Retinal pigment epithelial cell (primary cell): ENCODE measurements at regions not wholly inside any gene's neighbourhood (a gene's known extent, or its start where the extent isn't known, plus 50 kb on each side); places are given as distances from the start of the nearest gene placed in this dataset.
"Not testable (repeated sequence)": the region's sequence is repeated elsewhere in the genome, so short reads cannot be mapped to it uniquely, and the experiment has no call there.

Source experiments
- DNase-seq: peaks from one replicate; pipeline ENCODE4 v3.0.0-alpha.2; 2010; ENCODE audit warnings: low read depth
- H3K4me3 ChIP-seq: 2 replicates; pipeline ENCODE4 v1.5.1; 2011; ENCODE audit warnings: mild to moderate bottlenecking, low read length, control low read depth, moderate library complexity
- TF ChIP-seq, protein P1 (sequence below): conservative IDR thresholded peaks from 2 replicates; pipeline ENCODE4 v1.5.1; 2011; ENCODE audit warnings: low read depth, low read length, control low read depth, inconsistent platforms

GRCh38 chr11:42417691-42418090 is 894.1 kb upstream of the API5 start:
- TF ChIP-seq, protein P1, sequence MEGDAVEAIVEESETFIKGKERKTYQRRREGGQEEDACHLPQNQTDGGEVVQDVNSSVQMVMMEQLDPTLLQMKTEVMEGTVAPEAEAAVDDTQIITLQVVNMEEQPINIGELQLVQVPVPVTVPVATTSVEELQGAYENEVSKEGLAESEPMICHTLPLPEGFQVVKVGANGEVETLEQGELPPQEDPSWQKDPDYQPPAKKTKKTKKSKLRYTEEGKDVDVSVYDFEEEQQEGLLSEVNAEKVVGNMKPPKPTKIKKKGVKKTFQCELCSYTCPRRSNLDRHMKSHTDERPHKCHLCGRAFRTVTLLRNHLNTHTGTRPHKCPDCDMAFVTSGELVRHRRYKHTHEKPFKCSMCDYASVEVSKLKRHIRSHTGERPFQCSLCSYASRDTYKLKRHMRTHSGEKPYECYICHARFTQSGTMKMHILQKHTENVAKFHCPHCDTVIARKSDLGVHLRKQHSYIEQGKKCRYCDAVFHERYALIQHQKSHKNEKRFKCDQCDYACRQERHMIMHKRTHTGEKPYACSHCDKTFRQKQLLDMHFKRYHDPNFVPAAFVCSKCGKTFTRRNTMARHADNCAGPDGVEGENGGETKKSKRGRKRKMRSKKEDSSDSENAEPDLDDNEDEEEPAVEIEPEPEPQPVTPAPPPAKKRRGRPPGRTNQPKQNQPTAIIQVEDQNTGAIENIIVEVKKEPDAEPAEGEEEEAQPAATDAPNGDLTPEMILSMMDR, result no peak
- no peak for DNase-seq
- no peak overlapping the region for H3K4me3 ChIP-seq

- no peak overlapping the region for H3K4me3 ChIP-seq
- TF ChIP-seq, protein P1, result no peak
- no peak for DNase-seq
These were observed 889.7 kb upstream of the API5 start for GRCh38 chr11:42422090-42422489.

- H3K4me3 ChIP-seq, DNase-seq: not testable (repeated sequence)
These were observed 876.9 kb upstream of the API5 start for GRCh38 chr11:42434911-42435310.

- TF ChIP-seq, protein P1, result no peak
- no peak for DNase-seq
- no peak overlapping the region for H3K4me3 ChIP-seq
These were observed 867.4 kb upstream of the API5 start for GRCh38 chr11:42444406-42444805.

DNA sequence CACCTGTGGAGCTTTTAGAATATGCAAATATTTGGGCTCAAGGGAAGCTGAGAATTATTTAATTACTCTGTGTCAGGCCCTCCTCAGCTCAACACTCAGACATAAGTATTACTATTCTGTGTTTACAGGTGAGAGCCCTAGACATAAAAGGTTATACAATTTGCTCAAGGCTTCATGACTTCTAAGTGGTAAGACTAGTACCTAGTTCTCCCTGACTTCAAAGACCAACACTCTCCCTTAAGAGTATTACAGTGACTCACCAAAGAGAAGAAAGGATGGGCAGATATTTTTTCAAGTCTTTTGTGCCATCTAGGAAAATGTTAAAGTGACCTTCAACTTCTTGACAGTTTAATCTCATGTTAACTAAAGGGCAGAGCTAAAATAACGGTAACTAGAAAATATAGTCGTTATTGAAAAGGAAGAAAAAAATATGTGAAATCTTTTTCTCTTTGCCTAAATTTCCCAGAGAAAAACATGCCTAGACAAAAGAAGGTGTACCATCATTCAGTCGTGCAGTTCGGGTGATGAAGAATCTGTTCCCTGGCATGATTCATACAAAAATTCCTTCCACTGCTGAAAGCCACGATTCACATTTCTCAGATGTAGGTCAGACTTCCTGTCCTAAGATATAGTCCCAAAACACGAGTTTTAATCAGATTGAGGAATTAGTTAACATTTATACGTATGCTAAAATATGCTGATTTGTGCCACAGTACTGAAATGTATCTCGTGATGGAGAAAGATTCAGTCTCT is 849.1 kb upstream of the API5 start:
- TF ChIP-seq, protein P1, result no peak
- H3K4me3 ChIP-seq, result no peak overlapping the region
- no peak for DNase-seq

DNA sequence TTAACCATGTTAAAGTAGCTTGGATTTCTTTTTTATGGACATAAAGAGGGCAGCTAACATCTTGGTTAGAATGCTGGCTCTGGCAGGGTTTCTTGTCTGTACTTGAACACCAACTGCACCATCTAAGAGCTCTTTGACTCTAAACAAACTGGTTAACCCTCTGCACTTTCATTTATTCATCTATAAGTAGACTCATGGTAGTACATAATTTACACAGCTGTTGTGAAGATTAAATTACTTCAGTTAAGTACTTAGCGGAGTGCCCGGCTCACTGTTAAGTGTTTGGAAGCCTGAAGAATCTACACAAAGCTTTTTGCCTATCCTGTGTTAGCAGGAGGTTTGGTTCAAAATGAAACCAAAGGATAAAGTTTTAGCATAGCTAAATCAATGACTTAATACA is 846.2 kb upstream of the API5 start:
- H3K4me3 ChIP-seq, result no peak overlapping the region
- TF ChIP-seq, protein P1, result no peak
- DNase-seq, result no peak

- H3K4me3 ChIP-seq, result no peak overlapping the region
- no peak for DNase-seq
- TF ChIP-seq, protein P1, result no peak
These were observed 838.7 kb upstream of the API5 start for GRCh38 chr11:42473106-42473505.
